Panc1 (cell line): ENCODE measurements at regions not wholly inside any gene's neighbourhood (a gene's known extent, or its start where the extent isn't known, plus 50 kb on each side); places are given as distances from the start of the nearest gene placed in this dataset.

ENCODE experiments used
- POLR2AphosphoS5 ChIP-seq: IDR thresholded peaks from 2 replicates; pipeline ENCODE4 v1.6.1; 2012; ENCODE audit warnings: mild to moderate bottlenecking, low read depth, low read length, moderate library complexity
- SIN3A ChIP-seq: IDR thresholded peaks from 2 replicates; pipeline ENCODE4 v1.6.1; 2012; ENCODE audit warnings: low read depth, mild to moderate bottlenecking, low read length, moderate library complexity, borderline replicate concordance; ENCODE audit not compliant: insufficient read depth
- TCF7L2 ChIP-seq: IDR thresholded peaks from 2 replicates; pipeline ENCODE4 v1.6.1; 2011; ENCODE audit warnings: mild to moderate bottlenecking, low read depth, low read length, inconsistent platforms
- TF ChIP-seq, protein P1 (sequence below): fragments of 450-650 bp; IDR thresholded peaks from 2 replicates; pipeline ENCODE4 v1.5.1; 2017; ENCODE audit warnings: mild to moderate bottlenecking

DNA sequence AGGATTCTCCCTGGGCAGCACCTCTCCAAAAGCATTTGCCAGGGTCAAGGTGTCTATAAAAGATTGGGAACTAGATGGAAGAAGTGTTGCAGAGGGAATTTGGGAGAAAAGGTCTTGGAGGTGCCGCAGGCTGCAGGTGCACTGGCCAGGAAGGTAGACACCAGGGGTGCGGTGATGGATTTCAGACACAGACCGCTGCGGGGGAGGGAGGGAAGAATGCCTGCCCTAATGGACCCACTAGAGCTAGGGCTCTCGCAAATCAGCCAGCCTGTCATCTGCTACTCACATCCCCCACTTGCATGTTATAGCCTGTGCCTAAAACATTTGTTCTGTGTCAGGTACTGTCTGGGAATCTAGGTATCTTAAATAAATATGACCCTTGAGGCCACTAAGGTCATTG, 193.6 kb upstream of the SLC24A3 start:
- TF ChIP-seq SIN3A (no peak), POLR2AphosphoS5 (no peak), TCF7L2 (no peak)
- TF ChIP-seq, protein P1, sequence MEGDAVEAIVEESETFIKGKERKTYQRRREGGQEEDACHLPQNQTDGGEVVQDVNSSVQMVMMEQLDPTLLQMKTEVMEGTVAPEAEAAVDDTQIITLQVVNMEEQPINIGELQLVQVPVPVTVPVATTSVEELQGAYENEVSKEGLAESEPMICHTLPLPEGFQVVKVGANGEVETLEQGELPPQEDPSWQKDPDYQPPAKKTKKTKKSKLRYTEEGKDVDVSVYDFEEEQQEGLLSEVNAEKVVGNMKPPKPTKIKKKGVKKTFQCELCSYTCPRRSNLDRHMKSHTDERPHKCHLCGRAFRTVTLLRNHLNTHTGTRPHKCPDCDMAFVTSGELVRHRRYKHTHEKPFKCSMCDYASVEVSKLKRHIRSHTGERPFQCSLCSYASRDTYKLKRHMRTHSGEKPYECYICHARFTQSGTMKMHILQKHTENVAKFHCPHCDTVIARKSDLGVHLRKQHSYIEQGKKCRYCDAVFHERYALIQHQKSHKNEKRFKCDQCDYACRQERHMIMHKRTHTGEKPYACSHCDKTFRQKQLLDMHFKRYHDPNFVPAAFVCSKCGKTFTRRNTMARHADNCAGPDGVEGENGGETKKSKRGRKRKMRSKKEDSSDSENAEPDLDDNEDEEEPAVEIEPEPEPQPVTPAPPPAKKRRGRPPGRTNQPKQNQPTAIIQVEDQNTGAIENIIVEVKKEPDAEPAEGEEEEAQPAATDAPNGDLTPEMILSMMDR = no peak
